T-cell (primary cell): ENCODE measurements at regions not wholly inside any gene's neighbourhood (a gene's known extent, or its start where the extent isn't known, plus 50 kb on each side); places are given as distances from the start of the nearest gene placed in this dataset.

ENCODE experiments used
- ATAC-seq, 4 experiments: fragments of 200-7000 bp in 3 of 4; fragments of 150-1000 bp in 1 of 4; cut with Tn5 transposase; replicated peaks in 1 of 4; 1 replicate in 3 of 4; 2 replicates in 1 of 4; pipeline ENCODE4 v1.10.0; 2021; ENCODE audit warnings: moderate library complexity in 3 of 4, mild to moderate bottlenecking in 2 of 4, moderate number of reproducible peaks in 1 of 4
- CTCF ChIA-PET, 2 donors: fragments of 300-600 bp; sonication (Branson Sonifier 250); formaldehyde crosslinking; loops; one replicate each; lab custom pipeline; 2022; ENCODE audit warnings: antibody characterized with exemption in 2 of 2; lab: Charles Lee
- POLR2A ChIA-PET, 2 donors: fragments of 300-600 bp; sonication (Branson Sonifier 250); formaldehyde crosslinking; loops; one replicate each; lab custom pipeline; 2022; ENCODE audit warnings: antibody characterized with exemption in 2 of 2; lab: Charles Lee
- DNase-seq, 35 experiments: peaks; one replicate each; pipeline versions ENCODE4 v3.0.0 to v3.0.0-alpha.2; 2013 to 2023
- H3K27ac ChIP-seq: one replicate; pipeline ENCODE4 v1.5.1; 2013; ENCODE audit warnings: low read length
- H3K27me3 ChIP-seq, 2 experiments: replicated peaks in 1 of 2; 1 replicate in 1 of 2; 2 replicates in 1 of 2; pipeline versions ENCODE4 v1.6.1 to v1.7.0; 2013; ENCODE audit warnings: low read length in 1 of 2, mixed read lengths in 1 of 2; ENCODE audit not compliant: control insufficient read depth in 2 of 2, insufficient read depth in 2 of 2; ENCODE audit errors: extremely low read depth in 1 of 2
- H3K36me3 ChIP-seq, 2 donors: 1 replicate in 1 of 2; 2 replicates in 1 of 2; pipeline versions ENCODE4 v1.6.1 to v1.7.0; 2013; ENCODE audit warnings: low read length in 1 of 2; ENCODE audit not compliant: control insufficient read depth in 2 of 2, insufficient read depth in 1 of 2; ENCODE audit errors: extremely low read depth in 1 of 2
- H3K4me1 ChIP-seq, 2 experiments: 1 replicate in 1 of 2; 2 replicates in 1 of 2; pipeline versions ENCODE4 v1.6.1 to v1.7.0; 2013; ENCODE audit warnings: low read length in 2 of 2, mixed read lengths in 1 of 2; ENCODE audit not compliant: insufficient read depth in 2 of 2, control insufficient read depth in 1 of 2; ENCODE audit errors: extremely low read depth in 1 of 2
- H3K4me3 ChIP-seq, 2 donors: 1 replicate in 1 of 2; 2 replicates in 1 of 2; pipeline versions ENCODE4 v1.5.1 to v1.7.0; 2013; ENCODE audit warnings: mild to moderate bottlenecking in 2 of 2, low read length in 1 of 2, moderate library complexity in 1 of 2; ENCODE audit not compliant: control insufficient read depth in 1 of 2; ENCODE audit errors: extremely low read depth in 1 of 2
- H3K9me3 ChIP-seq: 2 replicates; pipeline ENCODE4 v1.7.0; 2013
- H3K27ac Mint-ChIP-seq, 2 donors: one replicate each; pipeline ENCODE4 v1.8.0; 2020 to 2021; ENCODE audit warnings: mild to moderate bottlenecking in 2 of 2, mixed read lengths in 2 of 2
- H3K27me3 Mint-ChIP-seq, 2 donors: one replicate each; pipeline ENCODE4 v1.8.0; 2021 to 2022; ENCODE audit warnings: mixed read lengths in 2 of 2
- H3K36me3 Mint-ChIP-seq: one replicate; pipeline ENCODE4 v1.8.0; 2021; ENCODE audit warnings: mixed read lengths
- H3K4me1 Mint-ChIP-seq, 3 donors: one replicate each; pipeline ENCODE4 v1.8.0; 2020 to 2022; ENCODE audit warnings: mixed read lengths in 3 of 3, mild to moderate bottlenecking in 1 of 3
- H3K4me3 Mint-ChIP-seq, 3 donors: one replicate each; pipeline ENCODE4 v1.8.0; 2020 to 2022; ENCODE audit warnings: mild to moderate bottlenecking in 3 of 3, mixed read lengths in 3 of 3, moderate library complexity in 3 of 3
- H3K9me3 Mint-ChIP-seq, 3 donors: one replicate each; pipeline ENCODE4 v1.8.0; 2020 to 2022; ENCODE audit warnings: mixed read lengths in 3 of 3
- WGBS: methylation state at CpG from one replicate; pipeline ENCODE4 v1.1.5; 2013; ENCODE audit warnings: missing lambda C conversion rate; ENCODE audit not compliant: insufficient coverage; 5-methylcytosine and 5-hydroxymethylcytosine counted together

DNA sequence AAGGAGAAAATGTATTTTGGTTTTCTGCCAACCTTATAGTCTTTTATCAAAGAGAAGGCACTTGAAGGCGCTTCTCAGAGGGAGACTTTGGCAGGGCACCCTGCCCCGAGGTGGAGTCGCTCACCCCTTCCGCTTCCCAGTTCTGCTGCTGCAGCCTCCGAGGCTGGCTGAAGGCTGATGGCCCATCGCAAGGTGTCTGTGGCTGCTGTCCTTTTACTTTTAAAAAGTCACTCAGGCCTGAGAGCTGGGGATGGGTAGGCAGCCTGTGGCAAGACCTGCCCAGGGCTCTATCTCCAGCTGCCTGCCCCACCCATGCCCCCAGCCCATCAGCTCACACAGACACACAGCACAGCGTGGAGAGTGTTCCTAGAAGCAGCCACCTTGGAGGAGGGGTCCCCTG, 206.6 kb upstream of the CST7 start:
- Mint-ChIP-seq H3K36me3 (no peaks in the 10 kb centered on the region), H3K4me3 (no peak overlapping the region), H3K27ac (no peak overlapping the region), H3K9me3 (no peaks in the 10 kb centered on the region), H3K27me3 (peaks cover 0 to 10% of the 10 kb centered on the region in 2 donors), H3K4me1 (peaks cover 20 to 31% (median 24%) of the 10 kb centered on the region in 3 donors)
- H3K27me3 ChIP-seq, result peaks cover 0 to 22% of the 10 kb centered on the region in 2 experiments
- DNase-seq (no peak), ATAC-seq (no peak)
- ChIA-PET CTCF (interaction anchor here in 1 of 2 donors (0.6 kb wide), 1 partner anchor 598 kb away, joined by 3 read pairs; no protein-coding TSS in a partner anchor), POLR2A (no interaction called here)
- H3K9me3 ChIP-seq, result no peaks in the 10 kb centered on the region
- 87% methylated on average over 4 of the region's 7 CpGs for WGBS
- no peak overlapping the region for H3K4me3 ChIP-seq
- H3K36me3 ChIP-seq, result no peaks in the 10 kb centered on the region
- peaks cover 5 to 7% of the 10 kb centered on the region in 2 experiments for H3K4me1 ChIP-seq
- H3K27ac ChIP-seq, result no peak overlapping the region

DNA sequence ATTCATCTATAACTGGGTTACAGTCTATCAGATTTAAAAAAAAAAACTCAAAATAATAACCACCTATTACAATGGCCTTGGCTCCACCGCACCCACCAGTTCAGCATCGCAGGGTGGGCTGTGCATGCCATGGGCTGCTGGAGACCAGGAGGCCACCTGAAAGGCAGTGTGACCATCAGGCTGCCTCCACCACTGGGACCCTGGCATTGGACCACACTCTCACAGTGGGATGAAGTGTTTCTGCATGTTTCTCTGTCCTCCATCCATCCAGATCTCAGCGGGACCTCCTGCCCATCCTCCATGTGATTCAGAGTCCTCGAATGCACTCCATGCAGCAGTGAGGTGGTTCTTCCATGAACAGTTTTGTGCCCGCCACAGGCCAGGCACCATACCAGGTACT, 206.1 kb upstream of the CST7 start:
- no peaks in the 10 kb centered on the region for H3K36me3 Mint-ChIP-seq
- POLR2A ChIA-PET, result no interaction called here
- no peaks in the 10 kb centered on the region for H3K36me3 ChIP-seq
- H3K4me1 Mint-ChIP-seq, result peaks cover 21 to 36% (median 26%) of the 10 kb centered on the region in 3 donors
- H3K27ac Mint-ChIP-seq, result no peak overlapping the region
- H3K27ac ChIP-seq, result no peak overlapping the region
- H3K9me3 ChIP-seq, result no peaks in the 10 kb centered on the region
- no peak overlapping the region for H3K4me3 ChIP-seq
- H3K9me3 Mint-ChIP-seq, result no peaks in the 10 kb centered on the region
- peaks cover 5 to 7% of the 10 kb centered on the region in 2 experiments for H3K4me1 ChIP-seq
- DNase-seq, result no peak
- H3K27me3 ChIP-seq, result peaks cover 0 to 22% of the 10 kb centered on the region in 2 experiments
- CTCF ChIA-PET, result no interaction called here
- 92% methylated on average over 4 of the region's 5 CpGs for WGBS
- H3K4me3 Mint-ChIP-seq, result no peak overlapping the region
- ATAC-seq, result no peak
- H3K27me3 Mint-ChIP-seq, result peaks cover 0 to 10% of the 10 kb centered on the region in 2 donors

DNA sequence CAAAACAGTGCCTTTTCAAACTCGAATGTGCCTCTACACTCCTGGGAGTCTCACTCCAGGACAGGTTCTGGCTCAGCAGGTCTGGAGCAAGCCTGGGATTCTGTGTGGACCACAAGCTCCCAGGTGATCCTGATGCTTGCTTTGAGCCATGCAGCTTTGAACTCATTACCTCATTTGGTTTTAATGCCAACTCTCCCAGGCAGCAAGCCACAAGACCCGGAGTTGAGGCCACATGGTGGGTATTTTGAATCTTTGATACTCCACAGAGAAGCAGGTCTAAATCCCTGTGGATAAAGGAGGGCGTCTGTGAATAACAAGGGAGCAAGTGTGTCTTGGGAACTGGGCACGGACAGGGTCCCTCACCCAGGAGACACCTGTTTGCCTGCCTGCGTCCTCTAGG, 205.4 kb upstream of the CST7 start:
- Histone ChIP-seq H3K4me3 (no peak overlapping the region), H3K36me3 (no peaks in the 10 kb centered on the region), H3K27ac (no peak overlapping the region), H3K9me3 (no peaks in the 10 kb centered on the region), H3K27me3 (peaks cover 0 to 22% of the 10 kb centered on the region in 2 experiments), H3K4me1 (peaks cover 5 to 6% of the 10 kb centered on the region in 2 experiments)
- DNase-seq, result no peak
- Mint-ChIP-seq H3K4me1 (peaks cover 21 to 35% (median 26%) of the 10 kb centered on the region in 3 donors), H3K27ac (no peak overlapping the region), H3K4me3 (no peak overlapping the region), H3K9me3 (no peaks in the 10 kb centered on the region), H3K36me3 (no peaks in the 10 kb centered on the region), H3K27me3 (peaks cover 0 to 15% of the 10 kb centered on the region in 2 donors)
- ATAC-seq, result no peak
- 71% methylated on average over 2 of the region's 5 CpGs for WGBS
- POLR2A ChIA-PET, result no interaction called here
- CTCF ChIA-PET, result no interaction called here

DNA sequence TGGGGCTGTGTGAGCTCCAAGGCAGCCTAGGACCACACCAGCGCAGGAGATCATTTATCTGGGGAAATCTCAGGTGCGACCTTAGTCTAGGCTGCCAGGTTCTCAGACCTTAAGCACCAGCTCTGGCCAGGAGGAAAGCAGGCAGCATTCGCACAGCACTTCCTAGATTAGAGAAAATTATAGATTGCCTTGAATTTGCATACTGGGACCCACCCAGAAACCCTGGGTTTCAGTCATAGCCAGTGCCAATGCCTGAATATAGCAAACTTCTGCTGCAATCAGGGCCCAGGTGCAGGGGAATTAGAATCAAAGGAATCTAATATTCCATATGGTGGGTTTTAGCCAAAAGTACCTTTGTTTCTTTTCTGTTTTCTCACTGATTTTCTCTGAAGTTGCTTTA, 204.3 kb upstream of the CST7 start:
- peaks cover 0 to 2% of the 10 kb centered on the region in 2 experiments for H3K4me1 ChIP-seq
- 100% methylated on average over 1 of the region's 3 CpGs for WGBS
- ATAC-seq (no peak), DNase-seq (no peak)
- Mint-ChIP-seq H3K36me3 (no peaks in the 10 kb centered on the region), H3K4me3 (no peak overlapping the region), H3K27me3 (peaks cover 0 to 18% of the 10 kb centered on the region in 2 donors), H3K9me3 (no peaks in the 10 kb centered on the region), H3K4me1 (peaks cover 12 to 24% (median 15%) of the 10 kb centered on the region in 3 donors), H3K27ac (no peak overlapping the region)
- no peak overlapping the region for H3K27ac ChIP-seq
- ChIA-PET CTCF (no interaction called here), POLR2A (no interaction called here)
- no peaks in the 10 kb centered on the region for H3K36me3 ChIP-seq
- H3K4me3 ChIP-seq, result no peak overlapping the region
- no peaks in the 10 kb centered on the region for H3K9me3 ChIP-seq
- peaks cover 0 to 22% of the 10 kb centered on the region in 2 experiments for H3K27me3 ChIP-seq

DNA sequence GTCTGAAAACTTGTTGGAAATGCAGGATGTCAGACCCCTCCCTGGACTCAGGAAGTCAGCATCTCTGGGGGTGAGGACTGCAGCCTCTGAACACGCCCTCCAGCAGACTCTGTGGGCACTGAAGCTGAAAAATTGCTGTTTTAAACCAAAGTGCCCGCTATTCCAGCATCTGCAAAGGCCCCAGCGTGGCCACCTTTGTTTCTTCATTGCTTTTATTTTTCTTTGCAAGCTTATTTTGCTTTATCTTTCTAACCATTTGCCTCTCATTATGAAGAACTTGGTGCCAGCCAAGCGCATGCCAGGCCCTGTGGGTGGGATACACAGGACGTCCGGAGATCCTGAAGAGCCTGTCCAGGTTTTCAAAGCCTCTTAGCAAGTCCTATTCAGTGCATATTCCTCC, 203.9 kb upstream of the CST7 start:
- Mint-ChIP-seq H3K4me1 (peaks cover 8 to 19% (median 12%) of the 10 kb centered on the region in 3 donors), H3K36me3 (no peaks in the 10 kb centered on the region), H3K27ac (no peak overlapping the region), H3K4me3 (no peak overlapping the region), H3K9me3 (no peaks in the 10 kb centered on the region), H3K27me3 (peaks cover 0 to 18% of the 10 kb centered on the region in 2 donors)
- Histone ChIP-seq H3K27ac (no peak overlapping the region), H3K9me3 (no peaks in the 10 kb centered on the region), H3K4me3 (no peak overlapping the region), H3K4me1 (no peaks in the 10 kb centered on the region), H3K27me3 (peaks cover 0 to 22% of the 10 kb centered on the region in 2 experiments), H3K36me3 (no peaks in the 10 kb centered on the region)
- ChIA-PET CTCF (no interaction called here), POLR2A (no interaction called here)
- DNase-seq (no peak), ATAC-seq (no peak)
- WGBS, result 76% methylated on average over 6 of the region's 6 CpGs

DNA sequence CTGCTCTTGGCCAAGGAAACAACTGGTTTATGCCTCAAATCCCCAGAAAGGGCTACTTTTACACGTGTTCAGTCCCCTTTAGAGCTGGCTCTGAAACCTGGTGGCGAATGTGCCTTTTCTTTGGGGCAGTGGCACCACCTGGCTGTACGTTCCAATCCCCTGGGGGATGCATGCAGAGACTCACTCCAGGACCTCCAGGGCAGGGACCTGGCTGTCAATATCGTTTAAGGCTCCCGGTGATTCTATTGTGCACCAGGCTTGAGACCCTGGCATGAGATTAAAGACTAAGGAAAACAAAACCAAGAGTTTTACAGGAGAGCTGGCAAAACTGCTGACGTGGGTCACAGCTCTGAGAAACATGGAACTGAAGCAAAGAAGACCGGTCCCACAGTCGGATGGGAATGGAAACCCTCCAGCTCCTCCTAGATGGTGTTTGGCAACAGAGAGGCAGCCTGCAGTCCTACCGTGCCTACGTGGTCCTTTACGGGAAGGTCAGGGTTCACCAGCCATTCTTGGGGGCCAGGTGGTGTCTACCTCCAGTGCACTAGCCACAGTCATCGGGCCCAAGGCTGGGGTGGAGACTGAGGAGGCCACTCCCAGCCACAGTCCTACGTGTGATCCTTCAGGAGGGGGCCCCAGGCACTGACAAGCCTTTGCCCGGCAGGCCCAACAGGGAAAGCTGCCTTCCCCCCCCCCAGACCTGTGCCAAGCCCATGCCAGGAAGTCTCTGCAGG, 203.3 kb upstream of the CST7 start:
- H3K9me3 Mint-ChIP-seq, result no peaks in the 10 kb centered on the region

More for the DNA sequence above, 203.3 kb upstream of the CST7 start:
- Histone ChIP-seq H3K4me3 (no peak overlapping the region), H3K27me3 (peaks cover 0 to 22% of the 10 kb centered on the region in 2 experiments), H3K9me3 (no peaks in the 10 kb centered on the region), H3K36me3 (no peaks in the 10 kb centered on the region), H3K27ac (no peak overlapping the region), H3K4me1 (no peaks in the 10 kb centered on the region)
- CTCF ChIA-PET, result no interaction called here
- peaks cover 2 to 13% (median 7%) of the 10 kb centered on the region in 3 donors for H3K4me1 Mint-ChIP-seq
- POLR2A ChIA-PET, result no interaction called here
- ATAC-seq, result no peak
- H3K27me3 Mint-ChIP-seq, result peaks cover 0 to 18% of the 10 kb centered on the region in 2 donors
- H3K27ac Mint-ChIP-seq, result no peak overlapping the region
- H3K4me3 Mint-ChIP-seq, result no peak overlapping the region
- DNase-seq, result no peak
- H3K36me3 Mint-ChIP-seq, result no peaks in the 10 kb centered on the region
- WGBS, result 79% methylated on average over 14 of the region's 14 CpGs
